ENCODE measurements at regions not wholly inside any gene's neighbourhood (a gene's known extent, or its start where the extent isn't known, plus 50 kb on each side); places are given as distances from the start of the nearest gene placed in this dataset.

GRCh38 chr7:124679586-124680225 is 85.9 kb downstream of the GPR37 start:
- no peak overlapping the region for H2BK20ac ChIP-seq (ENCODE audit: low read length)
- H3K27ac ChIP-seq (ENCODE audit: low read depth, low read length), result no peak overlapping the region
- no peak for TF ChIP-seq POU5F1 (IDR thresholded peaks at IDR 0.05; ENCODE audit: low read depth, low read length)
- no peak for TF ChIP-seq RBBP5 (IDR thresholded peaks at IDR 0.05; ENCODE audit: borderline replicate concordance, low read depth, low read length)
- peaks cover 0 to 6% (median 0%) of the 10 kb centered on the region in 4 experiments; a peak in 1 of 7 replicates for H3K4me1 ChIP-seq (replicated peaks in 1 of 4; ENCODE audit: control insufficient read depth in 3 of 4, insufficient read depth in 4 of 4, low read length in 3 of 4)
- H3K79me1 ChIP-seq (ENCODE audit: low read depth, low read length), result no peaks in the 10 kb centered on the region
- no peak overlapping the region for H2BK5ac ChIP-seq (ENCODE audit: low read depth, low read length)
- no peaks in the 10 kb centered on the region for H3K36me3 ChIP-seq (ENCODE audit: control insufficient read depth in 2 of 4, insufficient read depth in 4 of 4, low read length in 3 of 4)
- H3K23me2 ChIP-seq (ENCODE audit: low read depth, low read length), result no peaks in the 10 kb centered on the region
- H2BK12ac ChIP-seq (ENCODE audit: low read depth, low read length), result no peak overlapping the region
- no peak overlapping the region for H4K5ac ChIP-seq (ENCODE audit: insufficient read length, low read depth, low read length)
- H3K23ac ChIP-seq (ENCODE audit: insufficient read length), result no peak overlapping the region
- no peaks in the 10 kb centered on the region for H4K20me1 ChIP-seq (replicated peaks in 1 of 2; ENCODE audit: control insufficient read depth in 1 of 2, insufficient read depth in 2 of 2, low read length in 2 of 2)
- no peak overlapping the region for H3K4ac ChIP-seq (replicated peaks; ENCODE audit: insufficient read length, low read depth, low read length)
- ChIA-PET CTCF (ENCODE audit: partially characterized antibody) (interaction anchor here (0.6 to 1.0 kb wide), 4 partner anchors 10 to 118 kb away, joined by 3 to 4 read pairs (median 3); no protein-coding TSS in a partner anchor), POLR2A (ENCODE audit: partially characterized antibody) (no interaction called here)
- H4K91ac ChIP-seq (replicated peaks; ENCODE audit: insufficient read length, low read length), result no peak overlapping the region
- DNase-seq (ENCODE audit: low read depth in 1 of 2, low spot score in 2 of 2) (no peak), FAIRE-seq (no peak)
- WGBS, 2 experiments (ENCODE audit: extremely low coverage in 1 of 2, insufficient coverage in 1 of 2, insufficient read length in 1 of 2, insufficient replicate concordance in 2 of 2, low coverage in 1 of 2, low lambda C conversion rate in 2 of 2, missing lambda C conversion rate in 1 of 2), result 73% methylated on average over 8 of the region's 8 CpGs; no CpG with 5 or more reads in 1 of the 2 experiments
- no peak overlapping the region for H3K4me3 ChIP-seq (ENCODE audit: extremely low read depth in 1 of 4, insufficient read depth in 2 of 4, low read depth in 3 of 4, low read length in 4 of 4)
- H3K4me2 ChIP-seq (ENCODE audit: insufficient read depth in 1 of 2, low read depth in 2 of 2, low read length in 2 of 2), result no peak overlapping the region
- no peak overlapping the region for H3K9ac ChIP-seq (replicated peaks in 1 of 4; ENCODE audit: extremely low read depth in 1 of 4, low read depth in 3 of 4, low read length in 3 of 4)
- no peak overlapping the region for H3K56ac ChIP-seq (replicated peaks; ENCODE audit: insufficient read length, low read depth, low read length)
- no peak overlapping the region for H4K8ac ChIP-seq (ENCODE audit: extremely low read depth, insufficient read depth, low read length)
- no peaks in the 10 kb centered on the region for H3K27me3 ChIP-seq (replicated peaks in 1 of 4; ENCODE audit: control insufficient read depth in 3 of 4, extremely low read depth in 1 of 4, insufficient read depth in 3 of 4, low read length in 3 of 4)
- no peak overlapping the region for H2BK15ac ChIP-seq (ENCODE audit: low read length)
- H3K18ac ChIP-seq (ENCODE audit: extremely low read depth, low read length), result no peak overlapping the region
- no peak overlapping the region for H2AK5ac ChIP-seq (ENCODE audit: low read depth, low read length)
- H2AFZ ChIP-seq (ENCODE audit: low read length), result 0 out of 2 replicates have a peak overlapping the region, but pooled peaks have one; percentile 35
- no peak overlapping the region for H2BK120ac ChIP-seq (replicated peaks; ENCODE audit: low read depth, low read length)
- H3K14ac ChIP-seq (ENCODE audit: insufficient read length), result no peak overlapping the region
- H3K79me2 ChIP-seq (ENCODE audit: control insufficient read depth in 1 of 2, insufficient read depth in 2 of 2, low read length in 2 of 2), result no peaks in the 10 kb centered on the region
- H3K9me3 ChIP-seq (ENCODE audit: insufficient read depth in 2 of 2, low read depth in 1 of 2, low read length in 1 of 2), result no peaks in the 10 kb centered on the region
